GM12878 (cell line): ENCODE measurements at regions not wholly inside any gene's neighbourhood (a gene's known extent, or its start where the extent isn't known, plus 50 kb on each side); places are given as distances from the start of the nearest gene placed in this dataset.

Experiments
- ATF3 ChIP-seq: IDR thresholded peaks from 2 replicates; pipeline ENCODE4 v1.6.1; 2011; ENCODE audit warnings: low read depth, mild to moderate bottlenecking, low read length, moderate library complexity, borderline replicate concordance; ENCODE audit errors: extremely low read depth
- ATF7 ChIP-seq: fragments of 450-650 bp; IDR thresholded peaks from 2 replicates; pipeline ENCODE4 v1.6.1; 2016; ENCODE audit warnings: low read depth, mild to moderate bottlenecking
- CBX3 ChIP-seq: fragments of 200-600 bp; sonication (generic); IDR thresholded peaks from 2 replicates; pipeline ENCODE4 v1.6.1; 2016; ENCODE audit warnings: low read depth, borderline replicate concordance
- CTCF ChIP-seq, 3 experiments: IDR thresholded peaks in 2 of 3; conservative IDR thresholded peaks in 1 of 3; 2 replicates each; pipeline ENCODE4 v1.5.1; 2011; ENCODE audit warnings: low read depth in 3 of 3, low read length in 3 of 3, mild to moderate bottlenecking in 3 of 3, control low read depth in 2 of 3, moderate library complexity in 2 of 3, inconsistent platforms in 1 of 3, mixed read lengths in 1 of 3; ENCODE audit not compliant: control insufficient read depth in 2 of 3, insufficient read depth in 1 of 3; ENCODE audit errors: extremely low read depth in 1 of 3
- EZH2 ChIP-seq: IDR thresholded peaks from 2 replicates; pipeline ENCODE4 v1.6.1; 2012; ENCODE audit warnings: low read depth, mild to moderate bottlenecking, control low read depth, inconsistent platforms, low read length, borderline replicate concordance; ENCODE audit not compliant: control insufficient read depth
- JUND ChIP-seq: IDR thresholded peaks from 2 replicates; pipeline ENCODE4 v1.6.1; 2012; ENCODE audit warnings: low read depth, mild to moderate bottlenecking, low read length, improper control_type of control experiment, moderate library complexity
- NFYA ChIP-seq: IDR thresholded peaks from 2 replicates; pipeline ENCODE4 v1.6.1; 2011; ENCODE audit warnings: low read depth, mild to moderate bottlenecking, low read length, improper control_type of control experiment, borderline replicate concordance
- NR2C2 ChIP-seq: IDR thresholded peaks from 2 replicates; pipeline ENCODE4 v1.6.1; 2011; ENCODE audit warnings: borderline replicate concordance, low read depth; ENCODE audit not compliant: control insufficient read depth, insufficient read length
- USF1 ChIP-seq: IDR thresholded peaks from 2 replicates; pipeline ENCODE4 v1.6.1; 2011; ENCODE audit warnings: borderline replicate concordance, low read depth, mild to moderate bottlenecking, moderate library complexity, mixed read lengths, low read length; ENCODE audit not compliant: insufficient read depth; ENCODE audit errors: extremely low read length
- ZNF274 ChIP-seq: IDR thresholded peaks from one replicate; pipeline ENCODE4 v1.8.0; 2011; ENCODE audit not compliant: insufficient read length, insufficient read depth

- TF ChIP-seq ATF3 (no peak), ATF7 (no peak), USF1 (no peak), NR2C2 (no peak), CTCF (IDR thresholded peaks at IDR 0.05 in 2 of 3, conservative IDR thresholded peaks at IDR 0.05 in 1 of 3; ENCODE audit: control insufficient read depth in 2 of 3, extremely low read depth in 1 of 3, insufficient read depth in 1 of 3, low read depth in 3 of 3, low read length in 3 of 3) (no peak), NFYA (no peak), JUND (no peak), EZH2 (no peak), ZNF274 (no peak), CBX3 (no peak)
Observed at GRCh38 chr10:44202952-44203351, 181.9 kb downstream of the CXCL12 start.
